ENCODE measurements at regions not wholly inside any gene's neighbourhood (a gene's known extent, or its start where the extent isn't known, plus 50 kb on each side); places are given as distances from the start of the nearest gene placed in this dataset.

GRCh38 chr18:22552254-22552653, 134.5 kb upstream of the CTAGE1 start:
- H3K4me3 ChIP-seq = no peak overlapping the region
- H3K4me1 ChIP-seq = peaks cover 36% of the 10 kb centered on the region
- H3K27me3 ChIP-seq (ENCODE audit: low read depth) = no peaks in the 10 kb centered on the region
- no peak overlapping the region for H3K27ac ChIP-seq (replicated peaks)
- TF ChIP-seq CTCF (IDR thresholded peaks at IDR 0.05; ENCODE audit: borderline replicate concordance) = no peak
- no peaks in the 10 kb centered on the region for H3K9me3 ChIP-seq (replicated peaks)
- no peak for DNase-seq
- intact Hi-C loops (cut with micrococcal nuclease) = loop anchor here (10.0 kb wide), 1 partner anchor 87 kb away; no protein-coding TSS in a partner anchor
- H3K36me3 ChIP-seq = no peaks in the 10 kb centered on the region

GRCh38 chr18:22552899-22553460, 135.3 kb upstream of the CTAGE1 start:
- TF ChIP-seq CTCF (IDR thresholded peaks at IDR 0.05; ENCODE audit: borderline replicate concordance) = no peak
- Histone ChIP-seq H3K36me3 (no peaks in the 10 kb centered on the region), H3K4me1 (peaks cover 36% of the 10 kb centered on the region), H3K9me3 (replicated peaks) (no peaks in the 10 kb centered on the region), H3K27ac (replicated peaks) (no peak overlapping the region), H3K4me3 (no peak overlapping the region), H3K27me3 (ENCODE audit: low read depth) (no peaks in the 10 kb centered on the region)
- intact Hi-C loops (cut with micrococcal nuclease) = loop anchor here (10.0 kb wide), 1 partner anchor 88 kb away; no protein-coding TSS in a partner anchor
- no peak for DNase-seq

- intact Hi-C loops (cut with micrococcal nuclease) = loop anchor here (10.0 kb wide), 1 partner anchor 92 kb away; no protein-coding TSS in a partner anchor
- Histone ChIP-seq H3K27ac (replicated peaks) (peak overlapping the region; percentile 98), H3K36me3 (no peaks in the 10 kb centered on the region), H3K4me3 (peak overlapping the region; percentile 5), H3K27me3 (ENCODE audit: low read depth) (no peaks in the 10 kb centered on the region), H3K9me3 (replicated peaks) (no peaks in the 10 kb centered on the region), H3K4me1 (peaks cover 34% of the 10 kb centered on the region)
- no peak for TF ChIP-seq CTCF (IDR thresholded peaks at IDR 0.05; ENCODE audit: borderline replicate concordance)
- peak; percentile 81 for DNase-seq
Observed at GRCh38 chr18:22556222-22557167, 138.8 kb upstream of the CTAGE1 start.

- peak overlapping the region; percentile 5 for H3K4me3 ChIP-seq
- no peak for DNase-seq
- no peak for TF ChIP-seq CTCF (IDR thresholded peaks at IDR 0.05; ENCODE audit: borderline replicate concordance)
- H3K27me3 ChIP-seq (ENCODE audit: low read depth) = no peaks in the 10 kb centered on the region
- intact Hi-C loops (cut with micrococcal nuclease) = loop anchor here (10.0 kb wide), 1 partner anchor 93 kb away; no protein-coding TSS in a partner anchor
- peak overlapping the region; percentile 98 for H3K27ac ChIP-seq (replicated peaks)
- H3K36me3 ChIP-seq = no peaks in the 10 kb centered on the region
- H3K9me3 ChIP-seq (replicated peaks) = no peaks in the 10 kb centered on the region
- peaks cover 28% of the 10 kb centered on the region for H3K4me1 ChIP-seq
Observed at GRCh38 chr18:22557168-22557941, 139.6 kb upstream of the CTAGE1 start.

GRCh38 chr18:22558945-22559385, 141.2 kb upstream of the CTAGE1 start:
- H3K36me3 ChIP-seq = no peaks in the 10 kb centered on the region
- H3K4me3 ChIP-seq = peak overlapping the region; percentile 69
- intact Hi-C loops (cut with micrococcal nuclease) = loop anchor here (10.0 kb wide), 1 partner anchor 94 kb away; no protein-coding TSS in a partner anchor
- DNase-seq = peak; percentile 66
- no peak for TF ChIP-seq CTCF (IDR thresholded peaks at IDR 0.05; ENCODE audit: borderline replicate concordance)
- H3K27me3 ChIP-seq (ENCODE audit: low read depth) = no peaks in the 10 kb centered on the region
- no peaks in the 10 kb centered on the region for H3K9me3 ChIP-seq (replicated peaks)
- H3K27ac ChIP-seq (replicated peaks) = peak overlapping the region; percentile 98
- H3K4me1 ChIP-seq = peaks cover 34% of the 10 kb centered on the region
